HG03460 (cell line): ENCODE measurements at regions not wholly inside any gene's neighbourhood (a gene's known extent, or its start where the extent isn't known, plus 50 kb on each side); places are given as distances from the start of the nearest gene placed in this dataset.
A peak's percentile ranks its signal among the peaks of the same experiment; 100 is the strongest.

Experiments used
- ATAC-seq: cut with Tn5 transposase; IDR thresholded peaks from one replicate; pipeline ENCODE4 v1.9.1; 2021; ENCODE audit not compliant: unreplicated experiment

DNA sequence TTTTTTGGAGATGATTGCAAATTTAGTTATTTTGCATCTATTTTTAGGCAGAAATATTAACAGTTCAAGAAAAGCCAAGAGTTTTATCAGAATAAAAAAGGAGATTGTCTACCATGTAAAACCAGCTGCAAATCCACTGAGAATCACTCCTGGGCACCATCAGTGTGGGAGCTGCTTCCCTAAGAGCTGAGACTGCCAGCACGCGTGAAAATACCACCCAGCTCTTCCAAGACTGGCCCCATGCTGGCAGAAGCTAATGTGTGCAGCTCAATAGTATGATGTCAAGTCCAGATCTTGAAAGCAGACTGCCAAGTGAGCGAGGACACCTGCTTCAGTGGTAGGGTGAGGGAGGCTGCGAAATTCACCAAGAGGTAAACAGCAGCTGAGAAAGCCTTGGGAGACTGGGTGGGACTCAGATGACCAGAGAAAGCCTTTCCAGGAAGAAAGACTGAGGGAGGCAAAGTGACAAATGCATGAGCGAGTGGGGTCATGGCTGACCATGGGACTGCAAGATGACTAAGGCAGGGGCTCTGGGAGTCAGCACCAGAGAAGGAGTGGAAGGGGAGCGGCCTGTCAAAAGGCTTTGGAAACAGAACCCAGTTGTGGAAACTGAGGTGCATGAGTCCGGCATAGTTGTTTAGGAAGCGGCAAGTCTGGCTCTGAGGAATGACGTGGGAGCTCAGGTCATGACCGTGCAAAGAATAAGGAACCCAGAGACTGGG lies 200.9 kb downstream of the GADD45G start:
- no peak for ATAC-seq

DNA sequence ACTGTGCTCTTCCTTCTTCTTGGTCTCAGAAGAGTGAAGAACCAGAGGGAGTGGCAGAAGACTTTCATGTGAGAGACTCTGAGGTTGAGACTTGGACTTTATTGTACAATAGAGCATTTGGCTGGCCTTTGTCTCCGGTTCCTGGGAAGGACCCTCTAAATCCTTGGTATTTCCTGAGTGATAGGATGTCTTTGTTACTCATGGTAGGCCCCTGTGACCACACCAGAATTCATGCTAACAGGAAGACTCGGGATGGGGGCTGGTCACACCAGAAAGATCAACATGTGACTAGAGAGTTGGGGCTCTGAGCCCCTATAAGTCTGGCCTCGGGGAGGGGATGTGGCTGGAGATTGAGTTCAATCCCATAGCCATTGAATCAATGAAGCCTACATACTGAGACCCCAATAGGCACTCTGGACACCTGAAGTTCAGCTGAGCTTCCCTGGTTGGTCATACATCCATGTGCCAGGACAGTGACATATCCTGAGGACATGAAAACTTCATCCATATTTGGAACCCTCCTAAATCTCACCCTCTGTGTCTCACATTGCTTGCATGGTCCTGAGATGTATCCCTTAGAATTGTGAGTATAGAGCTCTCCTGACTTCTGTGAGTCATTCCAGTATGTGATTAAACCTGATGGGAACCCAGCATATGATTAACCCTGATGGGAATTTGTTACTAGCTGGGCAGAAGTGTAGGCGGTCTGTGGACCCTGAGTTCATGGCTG lies 201.7 kb downstream of the GADD45G start:
- no peak for ATAC-seq

DNA sequence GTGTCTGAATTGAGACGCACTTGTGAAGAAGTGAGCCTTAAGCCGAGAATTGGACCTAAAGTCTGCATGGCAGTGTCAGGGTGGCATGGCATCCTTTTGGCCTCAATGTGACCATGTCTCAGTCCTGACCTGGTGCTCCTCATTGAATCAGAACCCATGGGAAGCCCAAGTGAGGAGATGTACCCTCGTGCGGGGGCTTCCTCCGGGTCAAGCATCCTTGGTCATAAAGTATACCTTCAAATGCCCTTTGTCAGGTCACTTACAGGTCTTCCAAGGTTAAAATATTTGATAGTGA lies 202.2 kb downstream of the GADD45G start:
- ATAC-seq: no peak

DNA sequence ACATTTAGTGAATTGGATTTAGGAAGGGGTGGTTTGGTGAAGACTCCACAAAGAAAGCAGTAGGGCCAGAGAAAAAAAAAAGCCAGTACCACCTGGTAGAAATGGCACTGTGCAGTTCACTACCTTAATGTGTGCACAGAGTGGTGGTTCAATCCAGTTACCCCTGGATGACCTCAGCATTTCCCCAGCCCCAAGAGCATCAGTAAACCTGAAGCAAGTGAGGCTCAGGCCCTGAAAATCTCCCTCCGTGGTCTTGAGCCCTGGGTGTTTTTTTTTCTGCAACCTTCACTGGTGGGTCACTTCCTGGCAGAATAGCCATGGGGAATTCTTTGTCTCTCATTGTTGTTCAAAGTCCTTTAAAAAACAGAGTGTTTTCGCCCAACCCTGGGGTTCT lies 202.9 kb downstream of the GADD45G start:
- ATAC-seq: no peak

DNA sequence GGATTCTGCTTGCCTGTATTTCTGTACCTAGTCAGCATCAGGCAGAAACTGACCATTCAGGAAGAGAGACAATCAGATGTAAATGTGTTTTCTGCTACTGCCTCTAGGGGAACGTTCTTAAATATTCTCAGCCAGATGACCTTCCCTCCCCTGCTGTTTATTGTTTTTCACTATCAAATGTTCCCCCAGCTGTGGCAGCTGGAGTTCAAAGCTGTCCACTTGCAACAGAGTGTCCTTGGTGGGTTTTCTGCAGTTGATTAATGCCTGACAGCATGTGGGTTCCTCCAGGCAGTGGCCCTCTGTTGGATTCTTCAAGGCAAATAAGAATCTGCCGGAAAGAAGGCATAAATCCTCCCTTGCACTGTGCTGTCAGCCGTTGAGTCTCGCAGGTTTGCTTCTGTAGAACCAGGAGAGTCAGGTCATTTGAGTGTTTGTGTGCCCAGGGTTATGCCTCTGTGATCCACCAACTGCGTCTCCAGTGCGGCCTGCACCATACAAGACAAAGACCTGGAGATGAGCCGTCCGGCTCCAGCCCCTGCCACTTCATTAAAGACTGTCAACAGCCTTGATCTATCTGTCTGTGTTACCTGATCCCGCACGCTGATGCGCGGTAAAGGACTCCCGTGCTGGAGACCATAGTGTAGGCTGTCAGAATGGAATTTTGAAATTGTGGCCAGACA lies 203.4 kb downstream of the GADD45G start:
- no peak for ATAC-seq

DNA sequence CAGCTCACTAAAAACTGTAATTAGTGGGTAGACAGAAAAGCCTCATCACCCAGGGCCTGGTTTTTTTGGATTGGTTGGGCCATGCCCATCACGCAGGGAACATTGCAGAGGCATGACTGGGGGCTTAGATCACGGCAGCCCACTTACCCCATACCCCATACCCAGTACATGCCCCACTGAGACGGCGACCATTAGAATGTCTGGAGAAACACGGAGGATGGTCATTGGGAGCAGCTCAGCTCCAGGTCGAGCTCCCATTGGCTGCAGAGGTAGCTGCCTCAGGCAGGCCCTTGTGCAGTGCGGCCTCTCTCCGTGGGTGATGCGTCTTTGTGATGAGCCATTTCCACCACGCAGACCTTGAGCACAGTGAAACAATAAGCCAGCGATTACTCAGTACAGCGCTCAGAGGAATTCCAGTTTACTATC lies 204.0 kb downstream of the GADD45G start:
- ATAC-seq: no peak

DNA sequence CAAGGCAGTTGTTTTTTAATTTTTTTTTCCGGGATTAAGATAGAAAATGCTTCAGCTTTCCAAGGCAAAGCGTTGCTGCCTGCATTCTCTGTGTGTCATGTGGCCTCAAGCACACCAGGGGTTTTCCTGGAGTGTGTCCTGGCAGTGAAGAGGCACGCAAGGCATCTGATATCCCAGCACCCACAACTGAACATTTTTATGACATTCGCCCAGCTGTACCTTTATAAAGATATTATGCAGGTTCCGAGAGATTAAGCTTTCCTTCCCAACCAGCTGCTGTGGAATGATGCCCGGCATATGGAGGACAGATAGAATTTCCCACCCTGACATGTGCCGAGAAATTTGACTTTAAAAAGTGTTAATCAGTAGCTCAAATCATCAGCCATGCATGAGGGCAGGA lies 205.6 kb downstream of the GADD45G start:
- ATAC-seq: no peak

DNA sequence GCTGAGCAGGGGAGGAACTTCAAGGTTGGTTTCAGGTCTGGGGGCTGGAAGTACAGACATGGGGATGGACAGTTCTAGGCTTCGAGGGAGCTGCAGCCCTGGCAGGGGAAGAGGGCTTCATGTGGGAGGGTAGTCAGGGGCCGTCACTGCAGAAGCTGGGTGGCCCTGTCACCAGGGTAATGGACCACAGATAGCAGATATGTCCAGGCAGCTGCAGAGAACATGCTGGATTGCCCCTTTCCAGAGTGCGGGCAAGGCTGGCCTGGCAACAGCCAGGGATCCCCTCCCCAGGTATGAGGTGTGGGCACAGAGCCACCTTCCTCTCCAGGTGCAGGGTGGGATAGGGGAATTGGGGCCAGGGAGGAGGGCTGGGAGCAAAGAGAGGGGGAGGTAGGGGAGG lies 206.5 kb downstream of the GADD45G start:
- ATAC-seq: no peak

DNA sequence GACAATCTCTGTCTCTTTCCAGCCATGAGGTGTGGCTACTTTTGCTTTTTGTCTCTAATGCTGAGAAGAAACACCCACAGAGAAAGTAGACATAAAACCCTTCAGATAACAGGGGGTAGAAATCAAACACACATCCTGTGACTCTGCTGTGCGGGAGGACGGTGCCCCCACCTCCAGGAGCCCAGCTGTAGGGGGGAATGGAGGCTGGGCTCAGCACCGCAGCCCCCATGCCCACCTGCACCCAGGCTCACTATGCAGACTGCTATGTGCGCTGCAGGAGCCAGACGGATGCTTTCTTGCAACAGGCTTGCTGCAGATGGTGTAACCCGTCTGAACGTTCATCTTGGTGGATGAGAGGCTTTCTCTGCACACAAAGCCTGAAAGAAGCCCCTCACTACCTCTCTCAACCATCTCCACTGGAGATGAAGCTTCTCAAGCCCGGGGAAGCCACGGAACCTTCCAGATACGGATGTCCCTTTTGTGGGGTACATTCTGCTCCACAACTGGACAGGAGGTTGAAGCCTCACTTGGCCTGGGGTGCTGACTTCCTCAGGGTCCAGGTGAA lies 207.2 kb downstream of the GADD45G start:
- ATAC-seq: no peak

DNA sequence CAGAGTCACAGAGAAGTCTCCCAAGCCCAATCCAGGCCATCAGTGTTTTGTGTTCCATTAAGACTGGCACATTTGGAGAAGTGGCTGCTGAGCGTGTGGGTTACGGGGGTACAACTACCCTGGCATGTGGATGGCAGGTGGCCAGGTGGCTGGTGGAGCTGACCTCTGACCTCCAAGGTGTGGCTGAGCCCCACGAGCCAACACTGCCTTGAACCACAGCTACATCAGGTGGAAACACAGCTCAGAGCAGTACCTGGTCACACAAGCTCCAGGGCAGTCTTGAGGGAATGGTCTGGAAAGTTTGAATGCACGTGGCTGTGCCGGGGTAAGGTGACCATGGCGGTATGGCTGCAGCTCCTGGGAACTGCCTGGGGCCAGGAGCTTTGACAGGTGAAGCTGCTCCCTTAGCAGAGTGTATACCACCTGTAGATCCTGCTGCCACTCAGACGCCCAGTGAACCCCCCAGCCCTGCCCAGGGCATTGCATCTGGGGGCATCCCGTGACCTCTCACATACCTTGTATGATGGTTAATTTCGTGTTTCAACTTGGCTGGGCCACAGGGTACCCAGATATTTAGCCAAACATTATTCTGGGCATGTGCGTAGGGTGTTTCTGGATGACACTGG lies 207.9 kb downstream of the GADD45G start:
- ATAC-seq: no peak

DNA sequence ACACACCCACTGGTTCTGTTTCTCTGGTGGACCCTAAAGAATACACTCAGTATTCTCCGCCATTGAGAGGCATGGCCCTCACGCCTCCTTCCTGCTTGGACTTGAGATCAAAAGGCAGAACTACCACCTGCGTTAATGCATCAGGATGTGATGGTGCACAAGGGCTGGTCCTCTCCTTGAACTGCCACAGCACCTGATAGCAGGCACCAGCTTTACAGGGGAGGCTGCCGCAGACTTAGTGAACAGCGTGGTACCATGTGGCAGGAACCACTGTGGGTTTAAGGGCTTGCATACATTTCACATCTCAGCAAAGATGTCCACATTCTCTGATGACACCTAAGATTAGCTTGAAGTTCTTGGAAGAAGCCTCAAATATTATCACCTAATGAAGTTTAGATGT lies 208.7 kb downstream of the GADD45G start:
- ATAC-seq: no peak

DNA sequence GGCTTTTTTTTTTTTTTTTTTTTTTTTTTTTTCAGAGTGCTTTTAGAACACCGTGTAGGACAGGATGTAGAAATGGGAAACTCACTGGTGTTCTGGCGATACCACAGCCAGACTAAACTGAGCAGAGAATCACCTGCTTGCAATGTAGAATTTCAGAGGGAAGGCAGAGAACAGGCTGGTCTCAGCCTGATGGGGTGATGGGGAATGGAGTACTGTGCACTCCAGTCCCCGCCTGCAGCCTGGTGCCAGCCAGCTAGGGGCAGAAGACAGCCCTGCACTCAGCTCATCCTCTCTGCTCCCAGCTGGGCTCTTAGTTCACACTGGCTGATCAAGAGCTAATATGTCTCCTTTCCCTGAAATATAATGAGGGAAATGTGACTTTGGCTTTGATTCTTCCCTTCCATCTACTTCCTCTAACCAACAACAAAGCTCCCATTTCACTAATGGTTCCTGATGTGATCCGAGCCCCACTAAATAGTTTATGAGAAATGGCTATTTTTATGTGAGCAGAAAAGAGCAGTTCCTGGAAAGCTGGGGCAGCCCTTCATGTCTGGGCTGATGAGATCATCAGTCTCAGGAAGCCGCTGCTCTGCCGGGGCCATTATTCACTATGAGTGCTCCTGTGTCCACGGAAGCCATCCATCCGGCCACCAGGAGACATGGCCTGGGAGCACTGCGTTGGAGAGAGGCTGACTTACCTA lies 209.7 kb downstream of the GADD45G start:
- no peak for ATAC-seq

DNA sequence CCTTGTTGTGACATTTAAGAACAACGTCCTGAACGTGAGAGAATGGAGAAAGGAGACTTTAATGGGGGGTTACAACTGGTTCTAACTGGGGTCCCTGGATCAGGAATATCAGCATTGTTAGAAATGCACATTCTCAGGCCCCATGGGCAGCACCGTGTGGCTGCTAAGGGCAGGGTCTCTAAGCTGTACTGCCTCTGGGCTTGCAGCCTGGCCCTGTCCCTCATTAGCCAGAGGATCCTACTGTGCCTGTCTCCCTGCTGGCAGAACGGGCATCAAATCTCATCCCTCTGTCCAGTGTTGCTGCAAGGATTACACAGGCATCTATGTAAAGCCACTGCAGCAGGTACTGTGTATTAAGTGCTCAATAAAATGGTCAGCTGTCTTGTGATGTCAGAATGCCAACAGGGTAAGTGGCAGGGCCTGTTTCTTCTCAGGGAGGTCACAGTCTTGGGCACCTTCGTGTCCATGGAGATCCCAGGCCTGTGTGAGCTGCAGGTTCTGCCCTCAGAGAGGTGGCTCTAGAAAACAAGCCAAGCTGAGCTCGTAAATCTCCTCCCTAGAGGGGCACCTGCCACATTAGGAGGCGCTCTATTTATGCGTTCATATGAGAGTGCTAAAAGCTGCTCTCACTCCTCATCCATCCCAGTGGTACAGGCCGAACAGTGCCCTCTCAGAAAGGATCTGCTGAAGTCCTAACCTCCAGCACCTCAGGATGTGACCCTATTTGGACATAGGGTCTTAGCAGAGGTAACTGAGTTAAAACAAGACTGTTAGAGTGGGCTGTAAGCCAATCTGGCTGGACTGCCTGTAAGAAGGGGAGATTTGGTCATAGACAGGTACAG lies 210.5 kb downstream of the GADD45G start:
- ATAC-seq: peak; percentile 38

DNA sequence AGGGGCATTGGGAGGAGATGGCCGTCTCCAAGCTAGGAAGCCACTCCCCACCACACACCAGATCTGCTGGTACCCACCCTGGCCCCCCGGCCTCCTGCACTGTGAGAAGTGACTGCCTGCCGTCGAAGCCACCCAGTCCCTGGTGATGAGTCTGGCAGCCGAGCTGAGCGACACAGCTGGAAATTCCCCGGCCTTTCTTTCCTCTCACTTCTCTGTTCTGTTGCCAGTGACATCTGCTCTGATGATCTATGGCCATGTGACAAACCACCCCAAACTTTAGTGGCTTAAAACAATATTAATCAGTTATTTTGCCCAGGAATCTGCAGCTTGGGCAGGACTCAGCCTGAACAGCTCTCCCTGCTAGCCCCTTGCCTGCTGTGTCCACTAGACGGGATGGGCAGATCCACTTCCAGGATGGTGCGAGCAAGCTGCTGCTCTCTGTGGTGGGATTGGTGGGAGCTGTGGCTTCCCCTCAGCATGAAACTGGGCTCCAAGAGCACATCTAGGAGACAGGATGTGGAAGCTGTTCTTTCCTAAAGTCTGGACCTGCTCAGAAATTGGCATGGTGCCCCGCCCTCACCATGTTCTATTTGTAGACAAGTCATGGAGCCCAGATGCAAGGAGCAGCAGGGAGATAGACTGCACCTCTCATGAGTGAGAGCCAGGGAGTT lies 211.2 kb downstream of the GADD45G start:
- peak; percentile 94 for ATAC-seq

DNA sequence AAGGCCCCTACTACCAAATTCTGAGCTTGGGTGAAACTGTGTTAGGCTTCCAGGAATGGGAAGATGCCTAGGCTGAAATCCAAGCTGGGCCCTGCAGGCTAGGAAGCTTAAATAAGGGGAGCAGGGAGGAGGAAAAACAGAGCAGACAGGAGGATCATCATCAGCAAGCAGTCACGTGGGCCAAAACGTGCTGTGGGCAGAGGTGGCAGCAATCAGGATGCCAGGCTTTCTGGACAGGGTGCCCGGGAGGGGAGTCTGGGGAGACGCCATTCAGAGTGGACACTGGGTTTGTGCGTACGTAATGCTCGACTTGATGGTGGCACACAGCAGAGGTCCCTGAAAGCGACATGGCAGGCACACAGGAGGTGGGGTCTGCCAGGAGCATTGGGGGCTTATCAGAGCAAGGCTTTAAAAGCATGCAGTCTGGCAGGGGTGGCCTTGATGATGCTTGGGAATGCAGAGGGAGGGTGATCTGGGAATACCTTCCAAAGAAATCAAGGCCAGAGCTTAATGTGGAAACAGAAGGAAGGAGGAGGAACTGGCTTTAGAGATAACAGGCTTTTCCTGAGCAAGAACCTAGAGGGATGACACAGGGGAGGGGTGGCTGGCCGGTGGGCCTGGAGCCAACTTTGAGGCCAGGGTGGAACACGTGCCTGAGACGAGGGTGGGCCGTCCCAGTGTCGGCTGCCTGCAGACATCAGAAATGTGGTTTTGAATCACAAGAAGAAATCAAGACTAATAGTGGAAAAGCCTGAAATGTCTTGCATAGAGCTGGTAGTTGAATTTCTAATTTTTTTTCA lies 212.5 kb downstream of the GADD45G start:
- ATAC-seq: no peak

DNA sequence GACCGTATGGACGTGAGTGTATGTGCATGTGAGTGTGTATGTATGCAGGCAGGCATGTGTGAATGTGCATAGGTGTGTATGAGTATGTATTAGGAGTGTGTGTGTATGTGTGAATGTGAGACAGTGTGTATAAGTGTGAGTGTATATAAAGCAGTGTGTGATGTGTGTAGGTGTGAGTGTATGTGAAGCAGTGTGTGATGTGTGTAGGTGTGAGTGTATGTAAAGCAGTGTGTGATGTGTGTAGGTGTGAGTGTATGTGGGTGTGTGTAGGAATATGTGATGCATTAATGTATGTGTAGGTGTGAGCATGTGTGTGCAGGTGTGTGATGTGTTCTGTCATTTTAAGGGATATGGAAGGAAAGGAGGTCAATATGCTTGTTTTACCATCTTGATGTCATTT lies 215.5 kb downstream of the GADD45G start:
- ATAC-seq: no peak

DNA sequence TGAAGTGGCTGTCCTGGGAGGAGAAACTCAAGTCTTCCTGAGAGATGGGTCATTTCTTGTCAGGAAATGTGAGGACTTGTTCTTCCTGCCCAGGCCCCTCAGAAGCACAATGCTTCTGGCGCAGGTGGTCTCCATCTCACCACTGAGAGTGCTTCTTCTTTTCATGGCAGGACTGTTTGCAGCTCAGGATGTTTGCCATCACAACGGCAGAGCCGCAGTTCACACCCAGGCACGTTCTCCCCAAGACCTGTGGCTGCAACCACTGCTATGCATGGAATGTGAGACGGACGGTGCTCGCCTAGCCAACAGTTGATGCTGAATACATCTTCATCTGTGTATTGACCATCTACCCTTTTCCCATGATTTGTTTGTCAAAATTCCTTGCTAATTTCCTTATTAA lies 216.3 kb downstream of the GADD45G start:
- no peak for ATAC-seq

DNA sequence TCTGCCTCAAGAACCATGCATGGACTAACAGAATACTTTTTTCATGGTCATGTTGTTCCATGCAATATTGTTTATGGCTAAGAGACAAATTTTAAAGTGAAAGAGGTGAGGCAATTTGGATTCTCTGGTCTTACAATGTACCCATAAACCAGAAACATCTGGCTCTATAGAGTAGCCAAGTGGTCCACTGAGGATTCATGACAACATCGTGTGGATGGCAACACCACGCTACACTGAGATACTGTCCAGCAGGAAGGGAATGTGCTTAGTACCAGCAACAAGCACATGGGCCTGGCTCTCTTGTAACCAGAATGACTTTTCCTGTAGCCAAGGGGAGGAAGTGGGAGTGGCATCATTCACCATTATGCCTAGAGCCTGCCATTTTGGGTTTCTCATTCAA lies 218.2 kb downstream of the GADD45G start:
- no peak for ATAC-seq

DNA sequence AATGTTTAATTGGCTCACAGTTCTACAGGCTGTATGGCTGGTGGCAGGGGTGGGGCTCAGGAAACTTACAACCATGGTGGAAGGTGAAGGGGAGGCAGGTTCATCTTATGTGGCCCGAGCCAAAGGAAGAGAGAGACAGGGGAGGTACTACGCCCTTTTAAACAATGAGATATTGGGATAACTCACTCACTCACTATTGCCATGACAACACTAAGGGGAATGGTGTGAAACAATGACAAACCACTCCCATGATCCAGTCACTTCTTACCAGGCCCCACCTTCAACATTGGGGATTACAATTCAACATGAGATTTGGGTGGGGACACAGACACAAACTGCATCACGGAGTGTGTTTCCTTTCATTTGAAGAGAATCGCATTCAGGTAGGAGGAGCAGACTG lies 220.9 kb downstream of the GADD45G start:
- no peak for ATAC-seq
